HG03354 (cell line): ENCODE measurements at regions not wholly inside any gene's neighbourhood (a gene's known extent, or its start where the extent isn't known, plus 50 kb on each side); places are given as distances from the start of the nearest gene placed in this dataset.
A peak's percentile ranks its signal among the peaks of the same experiment; 100 is the strongest.
"Not testable (repeated sequence)": the region's sequence is repeated elsewhere in the genome, so short reads cannot be mapped to it uniquely, and the experiment has no call there.

Experiments used
- ATAC-seq: cut with Tn5 transposase; IDR thresholded peaks from one replicate; pipeline ENCODE4 v1.9.1; 2021; ENCODE audit warnings: mild to moderate bottlenecking; ENCODE audit not compliant: unreplicated experiment, poor library complexity, severe bottlenecking

GRCh38 chr6:115016593-115016992, 673.8 kb upstream of the HS3ST5 start:
- ATAC-seq: no peak

- no peak for ATAC-seq
Measured at GRCh38 chr6:115004982-115005381, 662.2 kb upstream of the HS3ST5 start.

- no peak for ATAC-seq
Measured at GRCh38 chr6:115004204-115004603, 661.4 kb upstream of the HS3ST5 start.

- ATAC-seq: no peak
Measured at GRCh38 chr6:115001731-115002350, 659.0 kb upstream of the HS3ST5 start.

GRCh38 chr6:115000736-115001135, 657.9 kb upstream of the HS3ST5 start:
- no peak for ATAC-seq

GRCh38 chr6:114998492-114998891, 655.7 kb upstream of the HS3ST5 start:
- ATAC-seq: no peak

GRCh38 chr6:114997813-114998292, 655.0 kb upstream of the HS3ST5 start:
- ATAC-seq: peak; percentile 55

GRCh38 chr6:114995526-114995925, 652.7 kb upstream of the HS3ST5 start:
- no peak for ATAC-seq

- ATAC-seq: peak; percentile 98
Measured at GRCh38 chr6:114989279-114989964, 646.6 kb upstream of the HS3ST5 start.

- ATAC-seq: no peak
Measured at GRCh38 chr6:114987281-114987680, 644.5 kb upstream of the HS3ST5 start.

- no peak for ATAC-seq
Measured at GRCh38 chr6:114955363-114955762, 612.5 kb upstream of the HS3ST5 start.

- no peak for ATAC-seq
Measured at GRCh38 chr6:114952229-114952628, 609.4 kb upstream of the HS3ST5 start.

GRCh38 chr6:114945392-114945791, 602.6 kb upstream of the HS3ST5 start:
- no peak for ATAC-seq

GRCh38 chr6:114941078-114941477, 598.3 kb upstream of the HS3ST5 start:
- ATAC-seq: no peak

GRCh38 chr6:114940181-114940580, 597.4 kb upstream of the HS3ST5 start:
- ATAC-seq: no peak

- no peak for ATAC-seq
Measured at GRCh38 chr6:114939630-114940029, 596.8 kb upstream of the HS3ST5 start.

- no peak for ATAC-seq
Measured at GRCh38 chr6:114936080-114936479, 593.3 kb upstream of the HS3ST5 start.

- no peak for ATAC-seq
Measured at GRCh38 chr6:114934079-114934478, 591.3 kb upstream of the HS3ST5 start.

- ATAC-seq: not testable (repeated sequence)
Measured at GRCh38 chr6:114928731-114929130, 585.9 kb upstream of the HS3ST5 start.

- ATAC-seq: no peak
Measured at GRCh38 chr6:114906096-114906495, 563.3 kb upstream of the HS3ST5 start.

GRCh38 chr6:114897536-114897935, 554.7 kb upstream of the HS3ST5 start:
- ATAC-seq: no peak
